WTC11 (cell line): ENCODE measurements at regions not wholly inside any gene's neighbourhood (a gene's known extent, or its start where the extent isn't known, plus 50 kb on each side); places are given as distances from the start of the nearest gene placed in this dataset.

Source experiments
- ATAC-seq: fragments of 200-7000 bp; cut with Tn5 transposase; 2 replicates; pipeline ENCODE4 v1.10.0; 2021; ENCODE audit warnings: mild to moderate bottlenecking, moderate library complexity
- CTCF ChIA-PET: fragments of 300-600 bp; sonication (Branson Sonifier 250); formaldehyde crosslinking; loops from one replicate; lab custom pipeline; 2021; ENCODE audit warnings: antibody characterized with exemption; lab: Charles Lee
- POLR2A ChIA-PET: fragments of 350-600 bp; sonication (Branson Sonifier 250); formaldehyde crosslinking; loops from one replicate; lab custom pipeline; 2021; ENCODE audit warnings: antibody characterized with exemption; lab: Charles Lee
- DNase-seq: peaks from one replicate; pipeline ENCODE4 v3.0.0; 2021; ENCODE audit warnings: low spot score
- H3K27ac Mint-ChIP-seq: 2 replicates; pipeline ENCODE4 v1.8.0; 2021; ENCODE audit warnings: mixed read lengths
- H3K27me3 Mint-ChIP-seq: 2 replicates; pipeline ENCODE4 v1.8.0; 2021; ENCODE audit warnings: low read depth, mild to moderate bottlenecking, moderate library complexity, mixed read lengths
- H3K36me3 Mint-ChIP-seq: 2 replicates; pipeline ENCODE4 v1.8.0; 2021; ENCODE audit warnings: mixed read lengths
- H3K4me1 Mint-ChIP-seq: 2 replicates; pipeline ENCODE4 v1.8.0; 2022; ENCODE audit warnings: mixed read lengths
- H3K4me3 Mint-ChIP-seq: 2 replicates; pipeline ENCODE4 v1.8.0; 2021; ENCODE audit warnings: mild to moderate bottlenecking, moderate library complexity, mixed read lengths
- H3K9me3 Mint-ChIP-seq: 2 replicates; pipeline ENCODE4 v1.8.0; 2021; ENCODE audit warnings: mixed read lengths
- AR ChIP-seq: fragments of 250-450 bp; sonication (Bioruptor Pico); IDR thresholded peaks from 2 replicates; pipeline ENCODE4 v1.9.0; 2021; ENCODE audit warnings: mild to moderate bottlenecking
- ATF1 ChIP-seq: sonication (generic); formaldehyde crosslinking; IDR thresholded peaks from 2 replicates; pipeline ENCODE4 v1.8.1; 2023; ENCODE audit warnings: mild to moderate bottlenecking, moderate library complexity, missing genetic modification reagents
- CDX4 ChIP-seq: fragments of 250-450 bp; sonication (Bioruptor Pico); IDR thresholded peaks from 2 replicates; pipeline ENCODE4 v1.9.0; 2021; ENCODE audit warnings: moderate library complexity, mild to moderate bottlenecking, inconsistent platforms, borderline replicate concordance
- CREM ChIP-seq: sonication (generic); formaldehyde crosslinking; IDR thresholded peaks from 2 replicates; pipeline ENCODE4 v1.8.1; 2022; ENCODE audit warnings: mild to moderate bottlenecking, missing genetic modification reagents, moderate library complexity
- ELF4 ChIP-seq: sonication (generic); formaldehyde crosslinking; IDR thresholded peaks from 2 replicates; pipeline ENCODE4 v1.8.1; 2022; ENCODE audit warnings: low read depth, mild to moderate bottlenecking, moderate library complexity, missing genetic modification reagents
- ERG ChIP-seq: fragments of 250-450 bp; sonication (Bioruptor Pico); IDR thresholded peaks from 2 replicates; pipeline ENCODE4 v1.8.0; 2021; ENCODE audit warnings: mild to moderate bottlenecking
- IRF2 ChIP-seq: sonication (generic); formaldehyde crosslinking; IDR thresholded peaks from 2 replicates; pipeline ENCODE4 v1.8.0; 2022; ENCODE audit warnings: low read depth, missing genetic modification reagents, borderline replicate concordance
- JUN ChIP-seq: sonication (generic); formaldehyde crosslinking; IDR thresholded peaks from 2 replicates; pipeline ENCODE4 v1.8.0; 2023; ENCODE audit warnings: mild to moderate bottlenecking, missing genetic modification reagents
- MLX ChIP-seq: sonication (generic); formaldehyde crosslinking; IDR thresholded peaks from 2 replicates; pipeline ENCODE4 v1.8.1; 2023; ENCODE audit warnings: mild to moderate bottlenecking, missing genetic modification reagents, moderate library complexity
- NFYB ChIP-seq: sonication (generic); formaldehyde crosslinking; conservative IDR thresholded peaks from 2 replicates; pipeline ENCODE4 v1.8.0; 2022; ENCODE audit warnings: low read depth, missing genetic modification reagents
- RORB ChIP-seq: fragments of 250-450 bp; sonication (Bioruptor Pico); IDR thresholded peaks from 2 replicates; pipeline ENCODE4 v1.9.0; 2021; ENCODE audit warnings: mild to moderate bottlenecking
- SMAD3 ChIP-seq: sonication (generic); formaldehyde crosslinking; IDR thresholded peaks from 2 replicates; pipeline ENCODE4 v1.8.0; 2022; ENCODE audit warnings: missing genetic modification reagents, mild to moderate bottlenecking, borderline replicate concordance
- ZNF121 ChIP-seq: sonication (generic); formaldehyde crosslinking; IDR thresholded peaks from 2 replicates; pipeline ENCODE4 v1.8.0; 2023; ENCODE audit warnings: missing genetic modification reagents
- ZNF138 ChIP-seq: sonication (generic); formaldehyde crosslinking; conservative IDR thresholded peaks from 2 replicates; pipeline ENCODE4 v1.8.1; 2022; ENCODE audit warnings: mild to moderate bottlenecking, moderate library complexity, missing genetic modification reagents
- ZNF219 ChIP-seq: sonication (generic); formaldehyde crosslinking; IDR thresholded peaks from 2 replicates; pipeline ENCODE4 v1.8.0; 2023; ENCODE audit warnings: missing genetic modification reagents, mild to moderate bottlenecking, borderline replicate concordance
- ZNF232 ChIP-seq: sonication (generic); formaldehyde crosslinking; IDR thresholded peaks from 2 replicates; pipeline ENCODE4 v1.8.0; 2022; ENCODE audit warnings: mild to moderate bottlenecking, missing genetic modification reagents
- ZNF281 ChIP-seq: sonication (generic); formaldehyde crosslinking; IDR thresholded peaks from 2 replicates; pipeline ENCODE4 v1.8.0; 2023; ENCODE audit warnings: mild to moderate bottlenecking, missing genetic modification reagents
- ZNF416 ChIP-seq: fragments of 250-450 bp; sonication (Bioruptor Pico); IDR thresholded peaks from 2 replicates; pipeline ENCODE4 v1.9.0; 2021; ENCODE audit warnings: mild to moderate bottlenecking, inconsistent platforms
- ZNF671 ChIP-seq: fragments of 250-450 bp; sonication (Bioruptor Pico); IDR thresholded peaks from 2 replicates; pipeline ENCODE4 v1.8.0; 2021; ENCODE audit warnings: mild to moderate bottlenecking

- ChIA-PET CTCF (no interaction called here), POLR2A (interaction anchor here (0.5 kb wide), 1 partner anchor 793 kb away, joined by 4 read pairs; the partner anchor contains the start of gene TRIM11)
- TF ChIP-seq CREM (CRISPR knock-in tag) = no peak
- no peak for TF ChIP-seq ZNF671 (CRISPR knock-in tag)
- no peak for TF ChIP-seq NFYB (CRISPR knock-in tag)
- TF ChIP-seq RORB (CRISPR knock-in tag) = no peak
- no peak for TF ChIP-seq ZNF416 (CRISPR knock-in tag)
- TF ChIP-seq SMAD3 = no peak
- no peak for TF ChIP-seq ERG (CRISPR knock-in tag)
- TF ChIP-seq MLX (CRISPR knock-in tag) = no peak
- TF ChIP-seq AR (CRISPR knock-in tag) = no peak
- TF ChIP-seq ZNF219 (CRISPR knock-in tag) = no peak
- H3K36me3 Mint-ChIP-seq = no peaks in the 10 kb centered on the region
- ATAC-seq (peak; percentile 11), DNase-seq (no peak)
- no peak overlapping the region for H3K4me3 Mint-ChIP-seq
- H3K27me3 Mint-ChIP-seq = no peaks in the 10 kb centered on the region
- H3K4me1 Mint-ChIP-seq = peaks cover 41% of the 10 kb centered on the region
- H3K27ac Mint-ChIP-seq = peak overlapping the region; percentile 70
- no peaks in the 10 kb centered on the region for H3K9me3 Mint-ChIP-seq
These were observed 71.4 kb upstream of the RAB4A start for GRCh38 chr1:229199261-229200243.

- Mint-ChIP-seq H3K4me3 (no peak overlapping the region), H3K27ac (peak overlapping the region; percentile 82), H3K9me3 (no peaks in the 10 kb centered on the region), H3K27me3 (no peaks in the 10 kb centered on the region; the same call in 1 of the 2 replicates), H3K4me1 (peaks cover 56% of the 10 kb centered on the region), H3K36me3 (no peaks in the 10 kb centered on the region)
- ChIA-PET POLR2A (interaction anchor here (1.0 kb wide), 1 partner anchor 26 kb away, joined by 3 read pairs; no protein-coding TSS in a partner anchor), CTCF (interaction anchor here (0.8 to 1.5 kb wide), 6 partner anchors 17 to 176 kb away, joined by 3 to 9 read pairs (median 4); no protein-coding TSS in a partner anchor)
- TF ChIP-seq NFYB (CRISPR knock-in tag) (peak; percentile 85), ZNF138 (CRISPR knock-in tag) (no peak)
- peak; percentile 88 for DNase-seq
- peak; percentile 97 for ATAC-seq
These were observed 67.7 kb upstream of the RAB4A start for GRCh38 chr1:229203030-229203751.

- CTCF ChIA-PET = interaction anchor here (1.0 to 1.5 kb wide), 4 partner anchors 18 to 176 kb away, joined by 3 to 9 read pairs (median 4); no protein-coding TSS in a partner anchor
- no peak for ATAC-seq
- DNase-seq = no peak
- peak overlapping the region; percentile 70 for H3K27ac Mint-ChIP-seq
- H3K27me3 Mint-ChIP-seq = no peaks in the 10 kb centered on the region; the same call in 1 of the 2 replicates
- H3K36me3 Mint-ChIP-seq = no peaks in the 10 kb centered on the region
- POLR2A ChIA-PET = interaction anchor here (1.0 kb wide), 1 partner anchor 26 kb away, joined by 3 read pairs; no protein-coding TSS in a partner anchor
- no peak overlapping the region for H3K4me3 Mint-ChIP-seq
- H3K4me1 Mint-ChIP-seq = peaks cover 52% of the 10 kb centered on the region
- H3K9me3 Mint-ChIP-seq = no peaks in the 10 kb centered on the region
- TF ChIP-seq CDX4 = no peak
- TF ChIP-seq ATF1 (CRISPR knock-in tag) = no peak
- TF ChIP-seq IRF2 (CRISPR knock-in tag) = no peak
- TF ChIP-seq JUN = no peak
- no peak for TF ChIP-seq ZNF121 (CRISPR knock-in tag)
- TF ChIP-seq ZNF232 (CRISPR knock-in tag) = no peak
- no peak for TF ChIP-seq ELF4 (CRISPR knock-in tag)
- no peak for TF ChIP-seq ZNF281 (CRISPR knock-in tag)
These were observed 66.8 kb upstream of the RAB4A start for GRCh38 chr1:229203991-229204632.
